ENCODE measurements at regions not wholly inside any gene's neighbourhood (a gene's known extent, or its start where the extent isn't known, plus 50 kb on each side); places are given as distances from the start of the nearest gene placed in this dataset.

DNA sequence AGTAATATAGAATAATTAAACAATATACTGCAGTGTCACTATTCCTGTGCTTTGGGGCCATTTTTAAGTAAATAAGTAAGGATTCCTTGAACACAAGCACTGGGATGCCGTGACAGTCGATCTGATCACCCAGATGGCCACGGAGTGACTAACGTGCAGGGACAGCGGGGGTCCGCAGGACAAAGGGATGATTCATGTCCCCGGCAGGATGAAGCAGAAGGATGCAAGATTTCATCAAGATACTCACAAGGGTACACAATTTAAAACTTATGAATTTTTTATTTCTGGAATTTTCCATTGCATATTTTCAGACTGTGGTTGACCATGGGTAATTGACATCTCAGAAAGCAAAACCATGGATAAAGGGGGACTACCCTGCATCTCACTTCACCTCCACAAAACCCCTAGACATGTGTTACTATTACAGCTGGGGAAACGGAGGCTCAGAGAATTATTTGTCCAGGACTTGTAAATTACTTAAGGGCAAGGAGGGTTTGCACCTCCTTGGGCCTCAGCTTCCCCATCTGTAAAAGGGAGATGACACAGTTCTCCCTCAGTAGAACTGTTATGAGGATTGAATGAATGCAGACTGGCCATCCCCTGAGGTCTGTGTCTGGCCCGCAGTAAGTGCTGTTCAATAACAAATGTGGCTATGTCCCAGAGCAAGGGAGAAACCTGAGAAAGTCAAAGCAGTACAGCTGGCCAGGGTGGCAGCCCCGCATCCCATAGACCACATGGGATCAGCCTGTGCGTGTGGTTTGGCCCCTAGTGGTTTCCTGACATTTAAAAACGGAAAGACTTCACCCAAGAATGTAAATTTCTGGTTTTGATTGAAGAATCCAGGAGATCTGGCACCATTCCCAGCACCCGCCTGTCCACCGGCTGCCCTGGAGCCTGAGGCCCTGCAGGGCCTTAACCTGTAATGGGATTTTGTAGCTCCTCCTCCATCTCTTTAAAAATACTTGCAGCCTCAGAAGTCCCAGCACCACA, 235.5 kb downstream of the BMP7 start:
- Mint-ChIP-seq H3K9me3 (peaks cover 4% of the 10 kb centered on the region; the same call in 1 of the 2 replicates), H3K4me3 (no peak overlapping the region), H3K4me1 (ENCODE audit: low read depth) (peaks cover 29% of the 10 kb centered on the region), H3K36me3 (ENCODE audit: low read depth) (no peaks in the 10 kb centered on the region; the same call in 1 of the 2 replicates), H3K27me3 (ENCODE audit: insufficient read depth) (peaks cover 16% of the 10 kb centered on the region), H3K27ac (peak overlapping the region; percentile 14; the same call in 1 of the 2 replicates)
- TF ChIP-seq, protein P1, sequence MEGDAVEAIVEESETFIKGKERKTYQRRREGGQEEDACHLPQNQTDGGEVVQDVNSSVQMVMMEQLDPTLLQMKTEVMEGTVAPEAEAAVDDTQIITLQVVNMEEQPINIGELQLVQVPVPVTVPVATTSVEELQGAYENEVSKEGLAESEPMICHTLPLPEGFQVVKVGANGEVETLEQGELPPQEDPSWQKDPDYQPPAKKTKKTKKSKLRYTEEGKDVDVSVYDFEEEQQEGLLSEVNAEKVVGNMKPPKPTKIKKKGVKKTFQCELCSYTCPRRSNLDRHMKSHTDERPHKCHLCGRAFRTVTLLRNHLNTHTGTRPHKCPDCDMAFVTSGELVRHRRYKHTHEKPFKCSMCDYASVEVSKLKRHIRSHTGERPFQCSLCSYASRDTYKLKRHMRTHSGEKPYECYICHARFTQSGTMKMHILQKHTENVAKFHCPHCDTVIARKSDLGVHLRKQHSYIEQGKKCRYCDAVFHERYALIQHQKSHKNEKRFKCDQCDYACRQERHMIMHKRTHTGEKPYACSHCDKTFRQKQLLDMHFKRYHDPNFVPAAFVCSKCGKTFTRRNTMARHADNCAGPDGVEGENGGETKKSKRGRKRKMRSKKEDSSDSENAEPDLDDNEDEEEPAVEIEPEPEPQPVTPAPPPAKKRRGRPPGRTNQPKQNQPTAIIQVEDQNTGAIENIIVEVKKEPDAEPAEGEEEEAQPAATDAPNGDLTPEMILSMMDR (IDR thresholded peaks at IDR 0.05): no peak
- DNase-seq: peak; percentile 33

DNA sequence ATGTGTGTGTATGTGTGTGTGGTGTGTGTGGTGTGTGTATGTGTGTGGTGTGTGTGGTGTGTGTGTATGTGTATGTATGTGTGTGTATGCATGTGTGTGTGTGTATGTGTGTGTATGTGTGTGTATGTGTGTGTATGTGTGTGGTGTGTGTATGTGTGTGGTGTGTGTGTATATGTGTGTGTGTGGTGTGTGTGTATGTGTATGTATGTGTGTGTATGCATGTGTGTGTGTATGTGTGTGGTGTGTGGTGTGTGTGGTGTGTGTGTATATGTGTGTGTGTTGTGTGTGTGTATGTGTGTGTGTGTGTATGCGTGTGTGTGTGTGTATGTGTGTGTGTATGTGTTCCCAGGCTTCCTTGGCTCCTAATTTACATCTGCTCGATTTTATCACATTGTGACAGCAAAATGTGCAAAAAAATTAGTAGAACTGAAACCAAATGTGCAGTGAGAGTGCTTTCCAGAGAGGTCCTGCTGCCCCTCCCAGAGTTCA, 234.5 kb downstream of the BMP7 start:
- Mint-ChIP-seq H3K4me3 (no peak overlapping the region), H3K4me1 (ENCODE audit: low read depth) (peaks cover 29% of the 10 kb centered on the region), H3K27me3 (ENCODE audit: insufficient read depth) (peaks cover 17% of the 10 kb centered on the region), H3K27ac (no peak overlapping the region; the same call in 1 of the 2 replicates), H3K36me3 (ENCODE audit: low read depth) (no peaks in the 10 kb centered on the region; the same call in 1 of the 2 replicates), H3K9me3 (peaks cover 4% of the 10 kb centered on the region; the same call in 1 of the 2 replicates)
- DNase-seq: no peak
- TF ChIP-seq, protein P1 (IDR thresholded peaks at IDR 0.05): no peak

DNA sequence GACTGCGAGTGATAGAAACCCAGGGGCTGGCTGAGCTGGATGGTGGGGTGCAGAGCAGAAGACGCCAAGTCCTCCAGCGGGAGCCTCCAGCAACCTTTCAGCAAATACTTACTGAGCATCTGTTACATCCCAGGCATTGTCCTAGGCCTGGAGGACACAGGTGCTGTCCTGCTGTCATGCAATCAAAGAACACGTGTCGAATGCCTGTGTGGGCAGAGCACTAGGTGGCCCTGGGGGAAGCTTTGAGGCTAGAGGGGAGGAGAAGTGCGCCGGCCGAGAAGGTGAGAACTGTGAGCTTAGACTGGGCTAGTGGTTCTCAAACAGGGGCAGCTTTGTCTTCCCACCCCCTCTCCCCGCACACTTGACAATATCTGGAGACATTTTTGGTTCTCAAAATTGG, 233.6 kb downstream of the BMP7 start:
- Mint-ChIP-seq H3K4me3 (no peak overlapping the region), H3K4me1 (ENCODE audit: low read depth) (peaks cover 29% of the 10 kb centered on the region), H3K36me3 (ENCODE audit: low read depth) (no peaks in the 10 kb centered on the region; the same call in 1 of the 2 replicates), H3K9me3 (peaks cover 4% of the 10 kb centered on the region; the same call in 1 of the 2 replicates), H3K27me3 (ENCODE audit: insufficient read depth) (peaks cover 17% of the 10 kb centered on the region), H3K27ac (no peak overlapping the region)
- no peak for DNase-seq
- TF ChIP-seq, protein P1 (IDR thresholded peaks at IDR 0.05): no peak

DNA sequence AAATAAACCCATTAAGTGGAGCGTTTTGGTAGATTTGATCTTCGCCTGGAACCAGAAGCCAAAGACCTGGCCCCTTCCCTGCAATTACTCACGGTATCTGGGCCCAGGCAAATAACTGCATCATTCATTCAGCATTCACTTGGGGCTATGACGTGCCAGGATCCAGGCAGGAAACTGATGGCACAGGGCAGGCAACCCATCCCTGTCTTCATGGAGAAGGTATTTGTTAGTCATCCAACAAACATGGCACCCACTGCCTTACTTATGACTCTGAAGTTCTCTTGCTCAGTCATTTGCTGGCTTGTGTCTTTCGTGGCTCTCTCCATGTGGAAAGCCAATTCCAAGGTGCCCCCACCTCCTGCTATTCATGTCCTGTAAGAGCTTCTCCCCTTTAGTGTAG, 232.4 kb downstream of the BMP7 start:
- H3K36me3 Mint-ChIP-seq (ENCODE audit: low read depth): no peaks in the 10 kb centered on the region; the same call in 1 of the 2 replicates

DNA sequence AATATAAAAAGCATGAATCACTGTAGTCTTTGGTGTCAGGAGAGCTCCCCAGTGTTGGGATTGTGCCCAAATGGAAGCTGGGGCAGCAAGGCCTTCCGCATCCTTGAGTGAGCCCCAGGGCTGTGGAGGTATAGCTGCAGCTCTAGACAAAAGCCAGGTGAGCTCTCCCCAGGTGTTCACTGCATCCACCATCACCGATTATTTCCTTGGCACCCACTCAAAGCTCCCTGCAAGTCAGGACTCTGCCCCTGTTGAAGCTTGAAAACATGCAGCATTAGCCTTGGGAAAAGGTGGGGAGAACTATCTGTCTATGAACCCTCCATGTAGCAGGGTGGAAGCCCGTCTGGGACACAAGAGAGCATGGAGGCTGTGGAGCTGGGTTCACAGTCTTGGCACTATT, 228.8 kb downstream of the BMP7 start:
- peaks cover 4% of the 10 kb centered on the region; the same call in 1 of the 2 replicates for H3K9me3 Mint-ChIP-seq
- no peak for DNase-seq
- H3K27ac Mint-ChIP-seq: no peak overlapping the region
- H3K4me3 Mint-ChIP-seq: no peak overlapping the region
- TF ChIP-seq, protein P1 (IDR thresholded peaks at IDR 0.05): no peak
- peaks cover 15% of the 10 kb centered on the region for H3K27me3 Mint-ChIP-seq (ENCODE audit: insufficient read depth)
- no peaks in the 10 kb centered on the region for H3K4me1 Mint-ChIP-seq (ENCODE audit: low read depth)
- H3K36me3 Mint-ChIP-seq (ENCODE audit: low read depth): no peaks in the 10 kb centered on the region; the same call in 1 of the 2 replicates

More for the DNA sequence above, 232.4 kb downstream of the BMP7 start:
- peaks cover 29% of the 10 kb centered on the region for H3K4me1 Mint-ChIP-seq (ENCODE audit: low read depth)
- peaks cover 16% of the 10 kb centered on the region for H3K27me3 Mint-ChIP-seq (ENCODE audit: insufficient read depth)
- H3K27ac Mint-ChIP-seq: no peak overlapping the region
- TF ChIP-seq, protein P1 (IDR thresholded peaks at IDR 0.05): no peak
- peak; percentile 3 for DNase-seq
- no peak overlapping the region for H3K4me3 Mint-ChIP-seq
- peaks cover 4% of the 10 kb centered on the region; the same call in 1 of the 2 replicates for H3K9me3 Mint-ChIP-seq

Measured in HFFc6 (cell line).